ENCODE measurements at regions not wholly inside any gene's neighbourhood (a gene's known extent, or its start where the extent isn't known, plus 50 kb on each side); places are given as distances from the start of the nearest gene placed in this dataset.

DNA sequence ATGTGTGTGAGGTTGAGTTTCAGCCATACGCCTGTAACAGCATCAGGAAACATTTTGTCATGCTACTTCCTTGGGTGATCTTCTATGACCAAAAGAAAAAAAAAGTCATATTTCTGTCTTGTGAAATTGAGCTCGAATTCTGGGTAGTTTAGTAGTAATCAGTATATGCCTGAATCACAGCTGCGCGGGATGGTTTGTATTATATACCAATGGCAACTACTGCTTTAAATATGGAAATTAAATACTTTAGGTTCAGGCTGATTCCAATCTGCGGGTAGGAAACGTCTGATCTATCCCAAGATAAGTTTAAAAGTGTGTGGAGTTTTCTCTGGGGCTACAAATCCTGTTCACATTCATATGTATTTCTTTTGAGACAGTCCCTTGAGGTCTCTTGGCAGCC, 115.6 kb upstream of the FERMT1 start:
- no peak overlapping the region for H3K4me3 Mint-ChIP-seq
- H3K36me3 Mint-ChIP-seq (ENCODE audit: low read depth): no peaks in the 10 kb centered on the region
- no peak overlapping the region for H3K27ac Mint-ChIP-seq
- Histone ChIP-seq H3K36me3 (ENCODE audit: insufficient read depth, low read length) (no peaks in the 10 kb centered on the region), H3K4me1 (ENCODE audit: insufficient read depth, low read length) (no peaks in the 10 kb centered on the region), H3K27me3 (ENCODE audit: control insufficient read depth in 1 of 2, insufficient read depth in 2 of 2, low read length in 2 of 2) (no peaks in the 10 kb centered on the region), H3K27ac (ENCODE audit: low read depth in 1 of 2, low read length in 2 of 2) (no peak overlapping the region), H3K4me3 (ENCODE audit: low read length) (no peak overlapping the region), H3K9me3 (ENCODE audit: control insufficient read depth in 1 of 2, insufficient read depth in 1 of 2, low read length in 2 of 2) (no peaks in the 10 kb centered on the region)
- no peak for DNase-seq
- ChIA-PET POLR2A (no interaction called here), CTCF (no interaction called here)
- no peaks in the 10 kb centered on the region for H3K4me1 Mint-ChIP-seq (ENCODE audit: low read depth)
- no peak for ATAC-seq (ENCODE audit: poor library complexity)
- peaks cover 3% of the 10 kb centered on the region for H3K27me3 Mint-ChIP-seq
- H3K9me3 Mint-ChIP-seq: peaks cover 3% of the 10 kb centered on the region
- intact Hi-C loops (cut with DNase I, micrococcal nuclease): no loop called here
- no peak for TF ChIP-seq CTCF (IDR thresholded peaks at IDR 0.05)

DNA sequence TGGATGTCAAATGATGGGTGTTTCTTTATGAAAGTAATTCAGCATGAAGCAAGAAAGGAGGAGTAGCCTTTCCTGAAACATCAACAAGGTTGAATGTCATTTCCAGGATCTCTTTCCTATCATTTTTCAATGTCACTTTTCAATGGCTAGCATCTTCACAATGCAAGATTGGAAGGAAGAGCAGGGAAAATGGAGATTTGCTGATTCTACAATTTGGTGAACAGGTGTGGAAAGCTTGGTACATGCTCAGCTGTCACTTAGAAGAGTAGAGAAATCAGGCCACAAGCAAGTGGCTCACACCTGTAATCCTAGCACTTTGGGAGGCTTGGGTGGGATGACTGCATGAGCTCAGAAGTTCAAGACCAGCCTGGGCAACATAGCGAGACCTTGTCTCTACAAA, 112.7 kb upstream of the FERMT1 start:
- Histone ChIP-seq H3K27me3 (ENCODE audit: control insufficient read depth in 1 of 2, insufficient read depth in 2 of 2, low read length in 2 of 2) (no peaks in the 10 kb centered on the region), H3K4me3 (ENCODE audit: low read length) (no peak overlapping the region), H3K9me3 (ENCODE audit: control insufficient read depth in 1 of 2, insufficient read depth in 1 of 2, low read length in 2 of 2) (no peaks in the 10 kb centered on the region), H3K36me3 (ENCODE audit: insufficient read depth, low read length) (no peaks in the 10 kb centered on the region), H3K4me1 (ENCODE audit: insufficient read depth, low read length) (no peaks in the 10 kb centered on the region), H3K27ac (ENCODE audit: low read depth in 1 of 2, low read length in 2 of 2) (no peak overlapping the region)
- Mint-ChIP-seq H3K4me1 (ENCODE audit: low read depth) (no peaks in the 10 kb centered on the region), H3K36me3 (ENCODE audit: low read depth) (no peaks in the 10 kb centered on the region), H3K4me3 (no peak overlapping the region), H3K27me3 (no peaks in the 10 kb centered on the region), H3K27ac (no peak overlapping the region), H3K9me3 (peaks cover 3% of the 10 kb centered on the region)
- intact Hi-C loops (cut with DNase I, micrococcal nuclease): no loop called here
- DNase-seq: no peak
- ChIA-PET CTCF (no interaction called here), POLR2A (no interaction called here)
- no peak for ATAC-seq (ENCODE audit: poor library complexity)
- TF ChIP-seq CTCF (IDR thresholded peaks at IDR 0.05): no peak

- POLR2A ChIA-PET: no interaction called here
- intact Hi-C loops (cut with DNase I, micrococcal nuclease): no loop called here
- ATAC-seq (ENCODE audit: poor library complexity) (no peak), DNase-seq (no peak)
- Histone ChIP-seq H3K27me3 (ENCODE audit: control insufficient read depth in 1 of 2, insufficient read depth in 2 of 2, low read length in 2 of 2) (no peaks in the 10 kb centered on the region), H3K36me3 (ENCODE audit: insufficient read depth, low read length) (no peaks in the 10 kb centered on the region), H3K4me1 (ENCODE audit: insufficient read depth, low read length) (no peaks in the 10 kb centered on the region), H3K27ac (ENCODE audit: low read depth in 1 of 2, low read length in 2 of 2) (no peak overlapping the region), H3K9me3 (ENCODE audit: control insufficient read depth in 1 of 2, insufficient read depth in 1 of 2, low read length in 2 of 2) (no peaks in the 10 kb centered on the region), H3K4me3 (ENCODE audit: low read length) (no peak overlapping the region)
- no peaks in the 10 kb centered on the region for H3K36me3 Mint-ChIP-seq (ENCODE audit: low read depth)
- no peaks in the 10 kb centered on the region for H3K4me1 Mint-ChIP-seq (ENCODE audit: low read depth)
- TF ChIP-seq CTCF (IDR thresholded peaks at IDR 0.05): no peak
- H3K27me3 Mint-ChIP-seq: peaks cover 5% of the 10 kb centered on the region
- peaks cover 3% of the 10 kb centered on the region for H3K9me3 Mint-ChIP-seq
- no peak overlapping the region for H3K27ac Mint-ChIP-seq
- CTCF ChIA-PET: no interaction called here
- no peak overlapping the region for H3K4me3 Mint-ChIP-seq
Measured at GRCh38 chr20:6232436-6232835, 109.6 kb upstream of the FERMT1 start.
